Activated T-helper 1 cell treated with anti-CD3 and anti-CD28 coated beads, Interleukin-12 subunit alpha, Interleukin-12 subunit beta, Interleukin-2, Interleukin-4 antibody, amounts not matched to agents 30 ng/mL and 10 ng/mL and 1 ng/mL, durations not matched to agents 14 hours and 24 hours and 36 hours (primary cell): ENCODE measurements at regions not wholly inside any gene's neighbourhood (a gene's known extent, or its start where the extent isn't known, plus 50 kb on each side); places are given as distances from the start of the nearest gene placed in this dataset.

Source experiments
- DNase-seq: peaks from one replicate; pipeline ENCODE4 v3.0.0; 2021; ENCODE audit warnings: low spot score
- H3K27ac Mint-ChIP-seq: one replicate; pipeline ENCODE4 v1.8.0; 2021; ENCODE audit warnings: mild to moderate bottlenecking, mixed read lengths
- H3K27me3 Mint-ChIP-seq: one replicate; pipeline ENCODE4 v1.8.0; 2022; ENCODE audit warnings: mild to moderate bottlenecking, moderate library complexity, mixed read lengths; ENCODE audit not compliant: insufficient read depth
- H3K36me3 Mint-ChIP-seq: one replicate; pipeline ENCODE4 v1.8.0; 2021; ENCODE audit warnings: low read depth, mixed read lengths
- H3K4me1 Mint-ChIP-seq: one replicate; pipeline ENCODE4 v1.8.0; 2021; ENCODE audit warnings: low read depth, mixed read lengths
- H3K4me3 Mint-ChIP-seq: one replicate; pipeline ENCODE4 v1.8.0; 2021; ENCODE audit warnings: mild to moderate bottlenecking, moderate library complexity, mixed read lengths
- H3K9me3 Mint-ChIP-seq: one replicate; pipeline ENCODE4 v1.8.0; 2021; ENCODE audit warnings: mixed read lengths
- intact Hi-C: fragments of 100-400 bp; cut with micrococcal nuclease; formaldehyde crosslinking; loops from one replicate; pipeline ENCODE4 v1.15.1; 2024

GRCh38 chr1:218742467-218743262 lies 397.5 kb downstream of the TGFB2 start:
- Mint-ChIP-seq H3K27me3 (no peaks in the 10 kb centered on the region), H3K4me1 (no peaks in the 10 kb centered on the region), H3K36me3 (no peaks in the 10 kb centered on the region), H3K9me3 (peaks cover 9% of the 10 kb centered on the region), H3K27ac (no peak overlapping the region), H3K4me3 (no peak overlapping the region)
- intact Hi-C loops = no loop called here
- no peak for DNase-seq

- DNase-seq = no peak
These were observed 398.8 kb downstream of the TGFB2 start for GRCh38 chr1:218743861-218744505.

GRCh38 chr1:218748071-218748470 lies 402.9 kb downstream of the TGFB2 start:
- no peak overlapping the region for H3K27ac Mint-ChIP-seq
- intact Hi-C loops = no loop called here
- H3K27me3 Mint-ChIP-seq = no peaks in the 10 kb centered on the region
- H3K9me3 Mint-ChIP-seq = peaks cover 15% of the 10 kb centered on the region
- H3K4me3 Mint-ChIP-seq = no peak overlapping the region
- no peak for DNase-seq
- H3K36me3 Mint-ChIP-seq = no peaks in the 10 kb centered on the region
- H3K4me1 Mint-ChIP-seq = no peaks in the 10 kb centered on the region

More at GRCh38 chr1:218743861-218744505, 398.8 kb downstream of the TGFB2 start:
- H3K36me3 Mint-ChIP-seq = no peaks in the 10 kb centered on the region
- no peaks in the 10 kb centered on the region for H3K4me1 Mint-ChIP-seq
- peaks cover 14% of the 10 kb centered on the region for H3K9me3 Mint-ChIP-seq
- no peaks in the 10 kb centered on the region for H3K27me3 Mint-ChIP-seq
- no peak overlapping the region for H3K27ac Mint-ChIP-seq
- no peak overlapping the region for H3K4me3 Mint-ChIP-seq
- intact Hi-C loops = no loop called here

GRCh38 chr1:218750216-218750970 lies 405.3 kb downstream of the TGFB2 start:
- intact Hi-C loops = no loop called here
- H3K9me3 Mint-ChIP-seq = peaks cover 10% of the 10 kb centered on the region
- H3K36me3 Mint-ChIP-seq = no peaks in the 10 kb centered on the region
- no peak for DNase-seq
- no peaks in the 10 kb centered on the region for H3K4me1 Mint-ChIP-seq
- no peak overlapping the region for H3K4me3 Mint-ChIP-seq
- no peak overlapping the region for H3K27ac Mint-ChIP-seq
- no peaks in the 10 kb centered on the region for H3K27me3 Mint-ChIP-seq

GRCh38 chr1:218751208-218751948 lies 406.2 kb downstream of the TGFB2 start:
- Mint-ChIP-seq H3K27ac (no peak overlapping the region), H3K9me3 (peaks cover 10% of the 10 kb centered on the region), H3K36me3 (no peaks in the 10 kb centered on the region), H3K27me3 (no peaks in the 10 kb centered on the region), H3K4me1 (no peaks in the 10 kb centered on the region), H3K4me3 (no peak overlapping the region)
- no peak for DNase-seq
- intact Hi-C loops = no loop called here

- Mint-ChIP-seq H3K27me3 (no peaks in the 10 kb centered on the region), H3K27ac (no peak overlapping the region), H3K36me3 (no peaks in the 10 kb centered on the region), H3K9me3 (peaks cover 10% of the 10 kb centered on the region), H3K4me3 (no peak overlapping the region), H3K4me1 (no peaks in the 10 kb centered on the region)
- intact Hi-C loops = no loop called here
- DNase-seq = no peak
These were observed 407.0 kb downstream of the TGFB2 start for GRCh38 chr1:218752126-218752525.

GRCh38 chr1:218754477-218754876 lies 409.3 kb downstream of the TGFB2 start:
- Mint-ChIP-seq H3K4me3 (no peak overlapping the region), H3K27ac (no peak overlapping the region), H3K4me1 (no peaks in the 10 kb centered on the region), H3K9me3 (peaks cover 5% of the 10 kb centered on the region), H3K36me3 (no peaks in the 10 kb centered on the region), H3K27me3 (no peaks in the 10 kb centered on the region)
- intact Hi-C loops = no loop called here
- DNase-seq = no peak

GRCh38 chr1:218755128-218755527 lies 410.0 kb downstream of the TGFB2 start:
- Mint-ChIP-seq H3K4me3 (no peak overlapping the region), H3K36me3 (no peaks in the 10 kb centered on the region), H3K27ac (no peak overlapping the region), H3K27me3 (no peaks in the 10 kb centered on the region), H3K9me3 (no peaks in the 10 kb centered on the region), H3K4me1 (no peaks in the 10 kb centered on the region)
- intact Hi-C loops = no loop called here
- no peak for DNase-seq

- H3K9me3 Mint-ChIP-seq = no peaks in the 10 kb centered on the region
- H3K27me3 Mint-ChIP-seq = no peaks in the 10 kb centered on the region
- no peak overlapping the region for H3K4me3 Mint-ChIP-seq
- intact Hi-C loops = no loop called here
- H3K27ac Mint-ChIP-seq = no peak overlapping the region
- DNase-seq = no peak
- H3K36me3 Mint-ChIP-seq = no peaks in the 10 kb centered on the region
- H3K4me1 Mint-ChIP-seq = no peaks in the 10 kb centered on the region
These were observed 413.9 kb upstream of the LYPLAL1 start for GRCh38 chr1:218759795-218760194.

GRCh38 chr1:218760601-218761570 lies 412.8 kb upstream of the LYPLAL1 start:
- Mint-ChIP-seq H3K4me1 (no peaks in the 10 kb centered on the region), H3K27ac (no peak overlapping the region), H3K27me3 (no peaks in the 10 kb centered on the region), H3K9me3 (no peaks in the 10 kb centered on the region), H3K4me3 (no peak overlapping the region), H3K36me3 (no peaks in the 10 kb centered on the region)
- intact Hi-C loops = no loop called here
- no peak for DNase-seq

- Mint-ChIP-seq H3K36me3 (no peaks in the 10 kb centered on the region), H3K27ac (no peak overlapping the region), H3K4me1 (no peaks in the 10 kb centered on the region), H3K4me3 (no peak overlapping the region), H3K9me3 (no peaks in the 10 kb centered on the region), H3K27me3 (no peaks in the 10 kb centered on the region)
- no peak for DNase-seq
- intact Hi-C loops = no loop called here
These were observed 410.1 kb upstream of the LYPLAL1 start for GRCh38 chr1:218763538-218763937.

GRCh38 chr1:218765753-218766152 lies 407.9 kb upstream of the LYPLAL1 start:
- intact Hi-C loops = no loop called here
- Mint-ChIP-seq H3K4me3 (no peak overlapping the region), H3K27me3 (no peaks in the 10 kb centered on the region), H3K36me3 (no peaks in the 10 kb centered on the region), H3K4me1 (no peaks in the 10 kb centered on the region), H3K27ac (no peak overlapping the region), H3K9me3 (no peaks in the 10 kb centered on the region)
- no peak for DNase-seq
